ENCODE measurements at regions not wholly inside any gene's neighbourhood (a gene's known extent, or its start where the extent isn't known, plus 50 kb on each side); places are given as distances from the start of the nearest gene placed in this dataset.

GRCh38 chr3:13963137-13963886, 83.4 kb upstream of the WNT7A start:
- H3K9ac ChIP-seq (ENCODE audit: low read depth, low read length) = no peak overlapping the region
- H3K4me3 ChIP-seq (ENCODE audit: low read length) = no peak overlapping the region
- H3K27ac ChIP-seq (ENCODE audit: low read depth, low read length) = no peak overlapping the region
- no peaks in the 10 kb centered on the region for H3K27me3 ChIP-seq (ENCODE audit: insufficient read depth, low read length)
- H3K4me1 ChIP-seq (ENCODE audit: insufficient read depth, low read length) = no peaks in the 10 kb centered on the region
- H3K36me3 ChIP-seq (ENCODE audit: insufficient read depth, low read length) = no peaks in the 10 kb centered on the region
- peaks cover 2% of the 10 kb centered on the region; the same call in 1 of the 2 replicates for H3K9me3 ChIP-seq (ENCODE audit: insufficient read depth, low read depth, low read length)
- WGBS = 95% methylated on average over 4 of the region's 4 CpGs

- H3K9ac ChIP-seq (ENCODE audit: low read depth, low read length) = no peak overlapping the region
- no peaks in the 10 kb centered on the region for H3K9me3 ChIP-seq (ENCODE audit: insufficient read depth, low read depth, low read length)
- H3K36me3 ChIP-seq (ENCODE audit: insufficient read depth, low read length) = no peaks in the 10 kb centered on the region
- no peak overlapping the region for H3K4me3 ChIP-seq (ENCODE audit: low read length)
- no peaks in the 10 kb centered on the region for H3K4me1 ChIP-seq (ENCODE audit: insufficient read depth, low read length)
- WGBS = 95% methylated on average over 11 of the region's 11 CpGs
- H3K27me3 ChIP-seq (ENCODE audit: insufficient read depth, low read length) = no peaks in the 10 kb centered on the region
- no peak overlapping the region for H3K27ac ChIP-seq (ENCODE audit: low read depth, low read length)
Measured at GRCh38 chr3:13954741-13955483, 75.0 kb upstream of the WNT7A start.

GRCh38 chr3:13954266-13954665, 74.4 kb upstream of the WNT7A start:
- H3K9me3 ChIP-seq (ENCODE audit: insufficient read depth, low read depth, low read length) = no peaks in the 10 kb centered on the region
- 95% methylated on average over 4 of the region's 4 CpGs for WGBS
- no peak overlapping the region for H3K27ac ChIP-seq (ENCODE audit: low read depth, low read length)
- H3K27me3 ChIP-seq (ENCODE audit: insufficient read depth, low read length) = no peaks in the 10 kb centered on the region
- H3K4me3 ChIP-seq (ENCODE audit: low read length) = no peak overlapping the region
- H3K36me3 ChIP-seq (ENCODE audit: insufficient read depth, low read length) = no peaks in the 10 kb centered on the region
- no peak overlapping the region for H3K9ac ChIP-seq (ENCODE audit: low read depth, low read length)
- H3K4me1 ChIP-seq (ENCODE audit: insufficient read depth, low read length) = peaks cover 3% of the 10 kb centered on the region

- Histone ChIP-seq H3K4me1 (ENCODE audit: insufficient read depth, low read length) (peaks cover 20% of the 10 kb centered on the region), H3K27ac (ENCODE audit: low read depth, low read length) (no peak overlapping the region), H3K27me3 (ENCODE audit: insufficient read depth, low read length) (no peaks in the 10 kb centered on the region), H3K9me3 (ENCODE audit: insufficient read depth, low read depth, low read length) (peaks cover 3% of the 10 kb centered on the region; the same call in 1 of the 2 replicates), H3K4me3 (ENCODE audit: low read length) (no peak overlapping the region), H3K36me3 (ENCODE audit: insufficient read depth, low read length) (no peaks in the 10 kb centered on the region), H3K9ac (ENCODE audit: low read depth, low read length) (no peak overlapping the region)
- WGBS = 96% methylated on average over 1 of the region's 1 CpG
Measured at GRCh38 chr3:13951184-13951583, 71.3 kb upstream of the WNT7A start.

- Histone ChIP-seq H3K9me3 (ENCODE audit: insufficient read depth, low read depth, low read length) (peaks cover 5% of the 10 kb centered on the region; the same call in 1 of the 2 replicates), H3K4me1 (ENCODE audit: insufficient read depth, low read length) (peaks cover 20% of the 10 kb centered on the region), H3K9ac (ENCODE audit: low read depth, low read length) (no peak overlapping the region), H3K36me3 (ENCODE audit: insufficient read depth, low read length) (no peaks in the 10 kb centered on the region), H3K27ac (ENCODE audit: low read depth, low read length) (no peak overlapping the region), H3K4me3 (ENCODE audit: low read length) (no peak overlapping the region), H3K27me3 (ENCODE audit: insufficient read depth, low read length) (no peaks in the 10 kb centered on the region)
- 93% methylated on average over 1 of the region's 1 CpG for WGBS
Measured at GRCh38 chr3:13950042-13950441, 70.2 kb upstream of the WNT7A start.

- Histone ChIP-seq H3K27ac (ENCODE audit: low read depth, low read length) (peak overlapping the region; percentile 16; the same call in 1 of the 2 replicates), H3K9me3 (ENCODE audit: insufficient read depth, low read depth, low read length) (peaks cover 10% of the 10 kb centered on the region; the same call in 1 of the 2 replicates), H3K4me1 (ENCODE audit: insufficient read depth, low read length) (peaks cover 20% of the 10 kb centered on the region), H3K27me3 (ENCODE audit: insufficient read depth, low read length) (no peaks in the 10 kb centered on the region), H3K9ac (ENCODE audit: low read depth, low read length) (peak overlapping the region; percentile 11; the same call in 1 of the 2 replicates), H3K36me3 (ENCODE audit: insufficient read depth, low read length) (no peaks in the 10 kb centered on the region), H3K4me3 (ENCODE audit: low read length) (no peak overlapping the region)
- 36% methylated on average over 8 of the region's 8 CpGs for WGBS
Measured at GRCh38 chr3:13947912-13948311, 68.0 kb upstream of the WNT7A start.

GRCh38 chr3:13939206-13939605, 59.3 kb upstream of the WNT7A start:
- H3K9ac ChIP-seq (ENCODE audit: low read depth, low read length) = no peak overlapping the region
- no peaks in the 10 kb centered on the region for H3K4me1 ChIP-seq (ENCODE audit: insufficient read depth, low read length)
- WGBS = 97% methylated on average over 4 of the region's 4 CpGs
- 0 out of 2 replicates have a peak, but pooled peaks cover 5% of the 10 kb centered on the region for H3K9me3 ChIP-seq (ENCODE audit: insufficient read depth, low read depth, low read length)
- H3K27ac ChIP-seq (ENCODE audit: low read depth, low read length) = no peak overlapping the region
- H3K4me3 ChIP-seq (ENCODE audit: low read length) = no peak overlapping the region
- H3K36me3 ChIP-seq (ENCODE audit: insufficient read depth, low read length) = no peaks in the 10 kb centered on the region
- H3K27me3 ChIP-seq (ENCODE audit: insufficient read depth, low read length) = no peaks in the 10 kb centered on the region

GRCh38 chr3:13937131-13937530, 57.3 kb upstream of the WNT7A start:
- Histone ChIP-seq H3K27me3 (ENCODE audit: insufficient read depth, low read length) (no peaks in the 10 kb centered on the region), H3K9ac (ENCODE audit: low read depth, low read length) (no peak overlapping the region), H3K4me3 (ENCODE audit: low read length) (no peak overlapping the region), H3K9me3 (ENCODE audit: insufficient read depth, low read depth, low read length) (no peaks in the 10 kb centered on the region), H3K27ac (ENCODE audit: low read depth, low read length) (no peak overlapping the region), H3K36me3 (ENCODE audit: insufficient read depth, low read length) (no peaks in the 10 kb centered on the region), H3K4me1 (ENCODE audit: insufficient read depth, low read length) (no peaks in the 10 kb centered on the region)
- WGBS = 93% methylated on average over 5 of the region's 5 CpGs

- Histone ChIP-seq H3K4me3 (ENCODE audit: low read length) (no peak overlapping the region), H3K36me3 (ENCODE audit: insufficient read depth, low read length) (no peaks in the 10 kb centered on the region), H3K27ac (ENCODE audit: low read depth, low read length) (no peak overlapping the region), H3K4me1 (ENCODE audit: insufficient read depth, low read length) (no peaks in the 10 kb centered on the region), H3K9ac (ENCODE audit: low read depth, low read length) (no peak overlapping the region), H3K27me3 (ENCODE audit: insufficient read depth, low read length) (no peaks in the 10 kb centered on the region), H3K9me3 (ENCODE audit: insufficient read depth, low read depth, low read length) (no peaks in the 10 kb centered on the region)
- 74% methylated on average over 7 of the region's 7 CpGs for WGBS
Measured at GRCh38 chr3:13935494-13936094, 55.7 kb upstream of the WNT7A start.

- 96% methylated on average over 9 of the region's 9 CpGs for WGBS
- H3K36me3 ChIP-seq (ENCODE audit: insufficient read depth, low read length) = no peaks in the 10 kb centered on the region
- no peak overlapping the region for H3K9ac ChIP-seq (ENCODE audit: low read depth, low read length)
- no peak overlapping the region for H3K4me3 ChIP-seq (ENCODE audit: low read length)
- no peaks in the 10 kb centered on the region for H3K4me1 ChIP-seq (ENCODE audit: insufficient read depth, low read length)
- H3K27me3 ChIP-seq (ENCODE audit: insufficient read depth, low read length) = no peaks in the 10 kb centered on the region
- no peaks in the 10 kb centered on the region for H3K9me3 ChIP-seq (ENCODE audit: insufficient read depth, low read depth, low read length)
- H3K27ac ChIP-seq (ENCODE audit: low read depth, low read length) = no peak overlapping the region
Measured at GRCh38 chr3:13934813-13935212, 54.9 kb upstream of the WNT7A start.

- H3K27me3 ChIP-seq (ENCODE audit: insufficient read depth, low read length) = no peaks in the 10 kb centered on the region
- no peaks in the 10 kb centered on the region for H3K36me3 ChIP-seq (ENCODE audit: insufficient read depth, low read length)
- no peak overlapping the region for H3K4me3 ChIP-seq (ENCODE audit: low read length)
- no peaks in the 10 kb centered on the region for H3K9me3 ChIP-seq (ENCODE audit: insufficient read depth, low read depth, low read length)
- 87% methylated on average over 16 of the region's 16 CpGs for WGBS
- H3K4me1 ChIP-seq (ENCODE audit: insufficient read depth, low read length) = no peaks in the 10 kb centered on the region
- no peak overlapping the region for H3K27ac ChIP-seq (ENCODE audit: low read depth, low read length)
- H3K9ac ChIP-seq (ENCODE audit: low read depth, low read length) = no peak overlapping the region
Measured at GRCh38 chr3:13934315-13934714, 54.4 kb upstream of the WNT7A start.

All from HUES64 (cell line).